MV-4-11 (cell line): ENCODE measurements at regions not wholly inside any gene's neighbourhood (a gene's known extent, or its start where the extent isn't known, plus 50 kb on each side); places are given as distances from the start of the nearest gene placed in this dataset.
A peak's percentile ranks its signal among the peaks of the same experiment; 100 is the strongest.
"Not testable (repeated sequence)": the region's sequence is repeated elsewhere in the genome, so short reads cannot be mapped to it uniquely, and the experiment has no call there.

Experiments used
- DNase-seq: peaks from one replicate; lab custom pipeline; 2025; lab: John Stamatoyannopoulos, UW

GRCh38 chr2:58720770-58721697 lies 479.9 kb upstream of the FANCL start:
- DNase-seq = no peak

DNA sequence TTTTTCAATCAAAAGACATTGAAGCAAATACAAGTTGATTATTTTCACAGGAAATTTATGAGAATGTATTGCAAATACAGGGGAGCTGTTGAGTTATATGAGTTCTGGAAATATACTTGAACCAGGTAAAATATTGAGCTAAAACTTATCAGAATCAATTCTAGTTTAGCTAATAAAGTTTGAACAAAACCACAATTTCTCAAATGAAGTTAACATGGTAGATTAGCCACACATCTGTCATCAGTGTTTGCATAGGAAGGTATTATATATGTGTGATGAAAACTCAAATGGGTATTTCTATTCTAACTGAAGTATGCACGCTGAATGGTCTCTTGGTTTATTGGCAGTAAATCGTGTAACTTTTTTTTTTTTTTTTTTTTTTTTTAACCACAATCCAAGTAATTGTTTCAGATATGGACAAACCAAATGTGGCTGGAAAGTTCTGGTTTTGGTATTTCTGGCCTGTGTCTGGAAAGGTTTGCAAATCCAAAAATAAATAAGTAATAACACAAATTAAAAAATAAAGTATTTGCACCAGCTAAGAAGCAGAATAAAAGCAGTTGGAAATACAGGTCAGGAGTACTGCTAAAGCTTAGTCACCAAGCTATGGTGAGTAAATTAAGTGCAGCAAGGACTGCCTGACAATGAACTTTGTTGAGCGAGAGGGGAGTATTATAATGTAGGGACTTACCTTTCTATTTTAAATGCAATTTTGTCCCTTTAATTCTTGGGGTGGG lies 479.1 kb upstream of the FANCL start:
- peak; percentile 30 for DNase-seq

DNA sequence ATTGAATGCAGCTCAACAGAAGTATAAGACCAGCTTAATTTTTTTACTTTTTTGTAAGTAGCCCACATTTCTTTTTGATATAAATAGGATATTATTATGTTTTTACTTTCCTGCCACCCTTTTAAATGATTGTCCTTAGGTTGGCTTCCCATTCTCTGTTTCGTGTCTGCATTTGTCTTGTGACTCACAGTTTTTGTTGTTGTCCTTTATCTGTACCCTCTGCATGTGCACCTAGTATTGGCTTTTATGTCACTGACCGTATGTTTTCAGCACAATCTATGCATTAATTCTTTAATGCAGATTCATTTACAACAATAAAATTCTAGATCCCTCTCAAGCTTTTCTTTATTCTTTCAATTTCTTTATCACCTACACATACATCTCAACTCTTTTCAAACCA lies 474.2 kb upstream of the FANCL start:
- no peak for DNase-seq

DNA sequence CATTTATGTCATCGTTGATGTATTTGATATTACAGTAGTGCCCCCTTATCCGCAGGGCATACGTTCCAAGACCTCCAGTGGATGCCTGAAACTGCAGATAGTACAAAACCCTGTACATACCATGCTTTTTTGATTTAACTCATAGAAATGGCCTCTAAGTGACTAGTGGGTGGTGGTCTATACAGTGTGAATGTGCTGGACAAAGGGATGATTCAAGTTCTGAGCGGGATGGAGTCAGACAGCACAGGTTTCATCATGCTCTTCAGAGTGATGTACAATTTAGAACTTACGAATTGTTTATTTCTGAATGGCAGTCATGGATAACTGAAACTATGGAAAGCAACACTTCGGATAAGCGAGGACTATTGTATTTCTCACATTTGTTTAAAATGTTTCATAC lies 473.1 kb upstream of the FANCL start:
- DNase-seq = no peak

GRCh38 chr2:58710795-58711279 lies 469.7 kb upstream of the FANCL start:
- DNase-seq = peak; percentile 96

GRCh38 chr2:58709687-58710354 lies 468.7 kb upstream of the FANCL start:
- DNase-seq = peak; percentile 48

DNA sequence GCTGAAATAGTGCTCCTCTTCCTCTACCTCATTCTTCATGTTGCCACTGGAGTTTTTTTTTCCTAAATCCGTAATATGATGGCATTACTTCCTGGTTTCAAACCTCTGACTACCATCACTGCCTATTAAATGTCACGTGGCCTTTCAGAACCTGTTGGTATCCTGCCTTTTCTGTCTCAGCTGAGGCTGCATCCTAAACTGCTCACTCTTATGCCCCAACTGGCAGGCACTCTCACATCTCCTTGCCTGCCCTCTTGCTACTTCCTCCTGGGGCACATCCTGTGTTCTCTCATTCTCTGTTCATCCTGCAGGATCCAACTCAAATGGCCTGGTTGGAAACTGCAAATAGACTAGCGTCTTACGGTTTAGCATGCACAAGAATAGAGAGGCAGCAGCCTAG lies 468.1 kb upstream of the FANCL start:
- DNase-seq = peak; percentile 93

- DNase-seq = peak; percentile 40
Observed at GRCh38 chr2:58708565-58708964, 467.4 kb upstream of the FANCL start.

DNA sequence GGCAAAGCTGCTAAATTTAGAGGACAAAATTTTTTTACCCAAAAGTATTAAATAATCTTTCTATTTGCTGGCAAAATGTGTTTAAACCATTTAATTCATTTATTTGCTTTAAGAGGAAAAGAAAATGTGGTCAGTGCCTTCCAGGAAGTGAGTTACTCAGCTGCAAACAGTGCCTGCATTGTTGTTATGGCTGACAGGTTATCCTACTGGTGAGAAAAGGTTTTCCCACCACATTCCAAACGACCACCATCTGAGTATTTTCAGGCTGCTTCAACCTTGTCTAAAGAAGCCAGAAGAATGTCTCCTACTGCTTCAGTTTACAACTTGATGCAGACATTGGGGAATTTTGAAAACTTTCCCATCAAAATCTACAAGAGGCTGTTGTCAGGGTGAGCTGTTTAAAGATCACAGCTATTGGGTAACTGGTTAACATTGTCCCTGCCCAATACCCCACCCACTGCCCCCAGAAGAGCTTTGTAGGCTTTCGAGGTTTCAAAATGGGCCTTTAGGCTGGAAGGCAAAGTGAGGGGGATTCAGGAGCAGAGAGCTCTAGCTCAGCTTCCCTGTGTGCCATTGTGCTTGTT lies 461.3 kb upstream of the FANCL start:
- DNase-seq = peak; percentile 38

- peak; percentile 70 for DNase-seq
Observed at GRCh38 chr2:58701688-58702301, 460.7 kb upstream of the FANCL start.

DNA sequence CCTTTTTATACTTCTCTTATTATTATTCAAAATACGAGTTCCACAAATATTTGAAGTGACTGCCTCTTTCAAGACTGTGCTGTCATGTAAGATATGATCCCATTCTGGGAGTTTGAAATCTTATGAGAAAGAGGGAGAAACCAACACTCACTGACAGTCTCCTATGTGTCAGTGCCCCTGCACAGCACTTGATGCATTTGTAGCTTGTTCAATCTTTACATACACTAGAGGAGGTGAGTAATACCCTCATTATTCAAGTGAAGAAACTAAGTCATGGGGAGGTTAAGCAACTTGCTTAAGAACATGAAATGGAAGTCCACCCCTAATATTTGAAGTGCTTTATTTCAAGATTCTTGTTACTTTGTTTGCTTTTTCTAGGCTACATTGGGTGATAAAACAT lies 459.5 kb upstream of the FANCL start:
- DNase-seq = no peak

DNA sequence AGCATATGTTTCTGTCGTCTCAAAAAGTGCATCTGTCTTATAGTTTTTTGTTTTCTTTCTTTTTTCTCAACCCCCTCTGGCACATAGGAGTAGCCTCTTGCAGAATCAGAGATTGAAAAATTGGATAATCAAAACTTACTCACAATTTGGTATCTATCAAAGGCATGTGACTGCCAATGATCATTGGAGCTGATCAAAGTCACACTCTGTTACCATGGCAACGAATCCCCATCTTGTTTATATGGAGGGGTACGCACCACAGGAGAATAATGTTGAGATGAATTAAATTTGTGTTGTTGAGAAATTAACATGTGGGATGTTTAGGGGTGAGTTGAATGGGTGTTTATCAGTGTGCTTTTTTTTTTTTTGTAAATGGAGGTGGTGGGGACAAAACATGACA lies 458.3 kb upstream of the FANCL start:
- DNase-seq = no peak

DNA sequence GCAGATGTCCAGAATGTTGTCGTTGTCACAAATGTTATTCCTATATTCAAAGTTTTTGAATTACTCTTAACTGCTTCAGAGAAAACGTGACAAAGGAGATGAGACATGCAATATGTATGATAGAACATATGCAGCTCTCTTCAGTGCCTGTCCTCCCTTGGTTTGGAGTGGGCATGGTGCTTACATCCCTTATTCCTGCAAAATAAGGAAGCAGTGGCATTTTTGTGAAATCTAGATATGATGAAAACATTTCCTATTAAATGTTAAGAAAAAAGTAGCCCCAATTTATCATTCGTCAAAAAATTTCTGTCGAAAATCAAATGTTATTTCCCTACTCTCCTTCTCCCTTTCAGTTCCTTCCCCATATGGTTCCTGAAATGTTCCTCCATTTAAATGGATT lies 457.5 kb upstream of the FANCL start:
- peak; percentile 66 for DNase-seq

DNA sequence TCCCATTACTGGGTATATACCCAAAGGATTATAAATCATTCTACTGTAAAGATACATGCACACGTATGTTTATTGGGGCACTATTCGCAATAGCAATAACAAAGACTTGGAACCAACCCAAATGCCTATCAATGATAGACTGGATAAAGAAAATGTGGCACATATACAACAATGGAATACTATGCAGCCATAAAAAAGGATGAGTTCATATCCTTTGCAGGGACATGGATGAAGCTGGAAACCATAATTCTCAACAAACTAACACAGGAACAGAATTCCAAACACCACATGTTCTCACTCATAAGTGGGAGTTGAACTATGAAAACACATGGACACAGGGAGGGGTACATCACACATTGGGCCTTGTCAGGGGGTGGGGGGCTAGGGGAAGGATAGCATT lies 453.0 kb upstream of the FANCL start:
- not testable (repeated sequence) for DNase-seq

- DNase-seq = peak; percentile 97
Observed at GRCh38 chr2:58691041-58691440, 449.9 kb upstream of the FANCL start.

DNA sequence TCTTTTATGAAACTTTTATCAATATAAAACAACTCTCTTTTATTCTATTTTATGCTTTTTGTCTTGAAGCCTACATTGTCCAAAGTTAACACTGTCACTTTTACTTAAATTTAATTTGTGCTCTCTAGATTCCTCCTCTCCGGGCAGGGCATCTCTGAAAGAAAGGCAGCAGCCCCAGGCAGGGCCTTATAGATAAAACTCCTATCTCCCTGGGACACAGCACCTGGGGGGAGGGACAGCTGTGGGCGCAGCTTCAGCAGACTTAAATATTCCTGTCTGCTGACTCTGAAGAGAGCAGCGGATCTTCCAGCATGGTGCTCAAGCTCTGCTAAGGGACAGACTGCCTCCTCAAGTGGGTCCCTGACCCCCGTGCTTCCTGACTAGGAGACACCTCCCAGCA lies 447.7 kb upstream of the FANCL start:
- DNase-seq = no peak

DNA sequence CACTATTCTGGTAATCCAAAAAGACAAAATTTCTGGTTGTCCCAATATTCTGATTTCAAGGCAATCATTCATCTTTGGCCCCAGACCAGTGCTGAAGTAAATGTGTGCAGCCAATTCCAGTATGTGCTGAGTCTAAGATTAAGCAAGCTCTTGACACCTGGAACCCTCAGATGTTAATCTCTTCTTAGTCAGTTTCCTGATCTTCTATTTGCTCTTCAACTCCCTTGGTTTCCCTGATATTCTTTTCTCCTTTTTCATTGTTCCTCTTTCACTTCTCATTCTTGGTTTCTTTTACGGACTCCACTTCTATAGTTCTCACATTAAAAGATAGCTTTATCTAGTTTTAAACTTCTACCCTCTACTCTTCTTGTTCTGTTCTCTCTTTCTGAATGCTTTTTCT lies 445.7 kb upstream of the FANCL start:
- DNase-seq = peak; percentile 99

DNA sequence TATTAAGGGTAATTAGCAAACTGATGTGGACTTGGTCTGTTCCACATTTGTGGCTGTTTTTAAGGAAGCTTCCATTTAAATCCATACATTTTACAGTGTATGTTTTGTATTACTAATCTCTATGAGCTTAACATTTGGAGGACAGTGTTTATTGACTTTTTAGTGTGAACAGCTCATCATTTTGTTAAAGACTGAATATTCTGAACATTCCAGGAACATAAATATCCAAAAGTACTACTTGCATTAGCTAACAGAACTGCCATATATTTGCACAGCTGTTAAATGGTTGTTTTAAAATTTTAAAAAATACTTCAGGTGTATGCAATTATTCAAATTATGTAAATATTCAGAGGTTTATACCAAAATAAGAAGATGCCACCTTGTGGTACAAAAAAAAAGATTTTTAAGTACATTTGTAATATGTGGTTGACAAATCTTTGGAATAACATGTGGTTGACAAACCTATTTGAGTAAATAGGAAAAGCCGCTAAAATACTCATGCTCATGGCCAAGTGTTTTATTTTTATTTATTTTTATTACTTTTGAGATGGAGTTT lies 439.7 kb upstream of the FANCL start:
- DNase-seq = peak; percentile 23

DNA sequence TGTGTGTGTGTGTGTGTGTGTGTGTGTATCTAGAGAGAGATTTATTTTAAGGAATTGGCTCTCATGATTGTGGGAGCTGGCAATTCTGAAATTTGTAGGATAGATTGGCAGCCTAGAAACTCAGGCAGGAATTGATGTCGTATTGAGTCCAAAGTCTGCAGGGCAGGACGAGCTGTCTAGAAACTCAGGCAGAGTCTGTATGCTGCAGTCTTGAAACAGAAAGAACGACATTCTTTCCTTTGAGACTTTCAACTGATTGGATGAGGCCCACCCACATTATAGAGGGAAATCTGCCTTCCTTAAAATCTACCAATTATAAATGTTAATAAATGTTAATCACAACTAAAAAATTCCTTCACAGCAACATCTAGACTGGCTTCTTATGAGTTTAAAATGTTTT lies 436.6 kb upstream of the FANCL start:
- DNase-seq = no peak

GRCh38 chr2:58671675-58672074 lies 430.6 kb upstream of the FANCL start:
- no peak for DNase-seq

GRCh38 chr2:58669998-58670397 lies 428.9 kb upstream of the FANCL start:
- peak; percentile 55 for DNase-seq
